ENCODE measurements at regions not wholly inside any gene's neighbourhood (a gene's known extent, or its start where the extent isn't known, plus 50 kb on each side); places are given as distances from the start of the nearest gene placed in this dataset.

DNA sequence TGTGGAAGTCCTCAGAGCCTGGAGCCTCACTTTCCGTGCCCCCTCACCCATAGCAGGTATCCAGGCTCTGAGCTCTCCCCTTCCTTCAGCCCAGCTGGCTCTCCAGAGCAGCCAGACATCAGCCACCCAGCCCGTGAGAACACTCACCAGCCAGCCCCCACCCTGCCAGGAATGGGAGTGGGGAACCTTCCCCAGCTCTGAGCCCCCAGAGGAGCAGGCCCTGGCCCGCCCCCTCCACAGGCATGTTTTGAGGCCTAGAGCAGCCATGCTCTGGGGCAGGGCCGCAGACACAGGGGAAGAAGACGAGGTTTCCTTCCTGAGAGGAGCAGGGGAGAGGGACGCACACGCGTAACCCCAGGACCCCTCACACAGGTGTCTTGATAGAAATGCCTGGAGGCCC lies 70.0 kb upstream of the COL13A1 start:
- H3K4me1 ChIP-seq (ENCODE audit: insufficient read depth, low read length), result peaks cover 6% of the 10 kb centered on the region; the same call in 1 of the 2 replicates
- no peaks in the 10 kb centered on the region for H4K20me1 ChIP-seq (ENCODE audit: control insufficient read depth, insufficient read depth, insufficient read length)
- no peak overlapping the region for H2AK5ac ChIP-seq (ENCODE audit: insufficient read length, low read length)
- peaks cover 6 to 7% of the 10 kb centered on the region in 2 experiments; a peak in 3 of 5 replicates for H3K9me3 Mint-ChIP-seq
- no peaks in the 10 kb centered on the region for H3K23me2 ChIP-seq (ENCODE audit: insufficient read length, low read depth, low read length, poor library complexity, severe bottlenecking)
- H4K8ac ChIP-seq (replicated peaks; ENCODE audit: insufficient read length, low read depth, low read length), result no peak overlapping the region
- no peaks in the 10 kb centered on the region for H3K27me3 ChIP-seq (ENCODE audit: insufficient read depth, low read length)
- H2BK12ac ChIP-seq (ENCODE audit: insufficient read length, low read depth, low read length), result no peak overlapping the region
- WGBS (ENCODE audit: extremely low coverage, insufficient read length, low lambda C conversion rate), result no CpG with 5 or more reads among the region's 8 CpGs
- no peak overlapping the region for H2BK15ac ChIP-seq (ENCODE audit: low read depth, low read length)
- 0 out of 7 replicates have a peak, but pooled peaks cover 0 to 4% (median 0%) of the 10 kb centered on the region in 3 experiments for H3K36me3 Mint-ChIP-seq (ENCODE audit: insufficient read depth in 1 of 3, low read depth in 3 of 3)
- H3K14ac ChIP-seq (ENCODE audit: insufficient read depth, low read length), result 0 out of 2 replicates have a peak overlapping the region, but pooled peaks have one; percentile 11
- H3K56ac ChIP-seq (ENCODE audit: insufficient read length, low read depth, low read length), result no peak overlapping the region
- DNase-seq, result no peak
- H4K91ac ChIP-seq (ENCODE audit: insufficient read length, low read depth, low read length), result no peak overlapping the region
- H3K18ac ChIP-seq (ENCODE audit: insufficient read length, low read depth, low read length), result no peak overlapping the region
- H2BK120ac ChIP-seq (ENCODE audit: low read depth, low read length, poor library complexity, severe bottlenecking), result no peak overlapping the region
- no peak overlapping the region for H3K27ac ChIP-seq (ENCODE audit: insufficient read length, low read depth, low read length)
- peaks cover 25 to 32% of the 10 kb centered on the region in 2 experiments for H3K4me1 Mint-ChIP-seq
- H4K5ac ChIP-seq (ENCODE audit: insufficient read length, low read depth, low read length), result no peak overlapping the region
- no peak overlapping the region for H2AFZ ChIP-seq (ENCODE audit: low read length)
- H3T11ph ChIP-seq (ENCODE audit: low read length), result no peak overlapping the region
- H3K4me3 Mint-ChIP-seq, result no peak overlapping the region
- H3K9ac ChIP-seq (ENCODE audit: extremely low read depth, insufficient read length, low read length), result no peak overlapping the region
- no peaks in the 10 kb centered on the region for H3K79me2 ChIP-seq (ENCODE audit: insufficient read depth, low read length)
- no peak overlapping the region for H3K4me2 ChIP-seq (ENCODE audit: insufficient read depth, insufficient read length, low read length)
- TF ChIP-seq CTCF (conservative IDR thresholded peaks at IDR 0.05), result no peak
- peak overlapping the region in 1 of 3 experiments; percentile 16; a peak in 1 of 7 replicates for H3K27ac Mint-ChIP-seq
- no peak overlapping the region for H3K23ac ChIP-seq (ENCODE audit: insufficient read length, low read depth, low read length)
- no peak overlapping the region for H2BK5ac ChIP-seq (ENCODE audit: insufficient read length, low read length)
- H3K27me3 Mint-ChIP-seq (ENCODE audit: low read depth), result peaks cover 3% of the 10 kb centered on the region; the same call in 1 of the 2 replicates
- H3K9me3 ChIP-seq (ENCODE audit: control insufficient read depth, low read depth, low read length), result no peaks in the 10 kb centered on the region
- no peak overlapping the region for H2BK20ac ChIP-seq (ENCODE audit: low read depth, low read length, poor library complexity, severe bottlenecking)
- no peaks in the 10 kb centered on the region for H3K79me1 ChIP-seq (ENCODE audit: insufficient read depth, low read depth, low read length, poor library complexity, severe bottlenecking)
- H3K4ac ChIP-seq (ENCODE audit: low read depth, low read length), result no peak overlapping the region

All from H9 (cell line).